DMS153 treated with DMSO at 0.1 percent for 48 hours (cell line): ENCODE measurements at regions not wholly inside any gene's neighbourhood (a gene's known extent, or its start where the extent isn't known, plus 50 kb on each side); places are given as distances from the start of the nearest gene placed in this dataset.
"Not testable (repeated sequence)": the region's sequence is repeated elsewhere in the genome, so short reads cannot be mapped to it uniquely, and the experiment has no call there.

Experiments used
- DNase-seq: peaks from one replicate; lab custom pipeline; 2025; ENCODE audit not compliant: unreplicated experiment; lab: John Stamatoyannopoulos, UW

DNA sequence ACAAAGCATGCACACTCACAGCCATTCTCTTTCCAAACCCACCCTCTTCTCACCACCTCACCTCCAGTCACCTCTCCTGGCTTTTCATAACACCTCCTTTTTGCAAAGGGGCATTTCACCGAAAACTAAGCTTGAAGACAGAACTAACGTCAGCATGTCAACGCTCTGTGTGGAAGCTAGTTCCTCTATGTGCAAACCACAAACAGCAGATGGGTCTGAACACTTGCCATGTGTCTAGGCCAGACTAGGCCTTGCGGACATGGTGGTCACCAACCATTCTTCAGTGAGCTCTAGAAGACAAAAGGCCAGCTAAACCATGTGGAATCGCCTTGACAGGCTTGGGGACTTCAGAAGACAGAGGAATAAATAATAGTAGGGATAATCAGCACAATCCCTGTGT is 148.5 kb downstream of the TXNL1 start:
- DNase-seq = no peak

DNA sequence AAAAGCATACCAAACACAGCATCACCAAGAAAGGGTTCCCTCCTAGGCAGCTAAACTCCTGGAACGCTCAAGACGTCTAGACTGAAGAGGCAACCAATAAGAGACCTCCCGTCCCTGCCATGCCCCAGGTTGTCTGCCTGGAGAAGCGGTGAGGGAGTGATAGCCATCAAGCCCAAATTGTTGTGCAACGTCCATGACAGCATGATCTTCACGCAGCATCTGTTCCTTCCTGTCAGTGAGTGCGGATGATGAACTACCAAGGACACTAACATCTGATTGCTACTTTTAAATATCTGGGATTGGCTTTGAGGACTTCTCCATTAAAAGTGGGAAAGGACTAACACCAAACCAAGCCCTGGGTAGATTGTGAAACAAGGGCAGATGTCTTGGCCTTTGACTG is 149.7 kb downstream of the TXNL1 start:
- no peak for DNase-seq

DNA sequence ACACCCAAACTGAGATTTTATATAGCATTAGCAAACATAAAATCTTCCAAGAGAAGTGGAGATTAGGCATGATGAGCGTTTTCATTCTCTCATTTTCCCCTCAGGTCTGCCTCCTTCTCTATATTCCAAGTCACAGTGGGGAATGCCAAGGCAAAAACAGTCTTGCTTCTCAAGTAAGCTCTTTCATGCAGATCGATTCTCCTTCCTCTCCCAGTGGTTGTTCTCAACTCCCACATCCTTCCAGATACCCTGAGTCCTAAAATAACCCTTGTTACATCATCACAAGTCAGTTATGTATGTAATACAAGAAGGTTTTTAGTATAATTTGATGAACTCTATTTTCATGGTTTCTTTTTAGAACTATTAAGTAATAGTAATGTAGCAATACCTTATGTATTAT is 150.6 kb downstream of the TXNL1 start:
- DNase-seq = no peak

DNA sequence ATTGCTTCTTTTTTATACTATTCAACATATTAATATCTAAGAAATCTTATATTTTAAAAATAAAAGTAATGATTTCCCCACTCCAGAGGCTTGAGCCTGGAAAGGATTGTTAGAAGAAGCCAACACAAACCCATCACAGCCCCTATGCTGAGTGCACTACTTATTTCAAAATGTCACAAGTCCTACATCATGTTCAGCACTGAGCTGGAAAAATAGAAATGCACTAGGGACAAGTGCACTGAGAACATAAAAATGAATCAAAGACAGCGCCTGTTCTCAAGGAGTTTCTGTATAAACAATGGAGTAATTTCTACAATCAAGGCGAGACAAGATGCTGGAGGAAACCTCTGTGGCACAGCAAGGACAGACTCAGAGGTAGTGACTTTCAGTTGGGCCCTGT is 155.0 kb downstream of the TXNL1 start:
- no peak for DNase-seq

DNA sequence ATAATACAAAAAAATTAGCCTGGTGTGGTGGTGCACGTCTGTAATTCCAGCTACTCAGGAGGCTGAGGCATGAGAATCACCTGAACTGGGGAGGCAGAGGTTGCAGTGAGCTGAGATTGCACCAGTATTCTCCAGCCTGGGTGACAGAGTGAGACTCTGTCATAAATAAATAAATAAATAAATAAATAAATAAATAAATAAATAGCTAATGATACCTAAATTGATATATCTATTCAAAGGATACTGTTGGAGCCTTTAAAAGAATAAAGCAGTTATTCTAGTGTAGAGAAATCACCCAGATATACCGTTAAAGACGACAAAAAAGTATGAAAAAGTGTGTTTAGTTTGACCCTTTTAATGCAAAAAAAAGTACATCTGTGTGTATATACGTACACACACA is 155.6 kb downstream of the TXNL1 start:
- not testable (repeated sequence) for DNase-seq

DNA sequence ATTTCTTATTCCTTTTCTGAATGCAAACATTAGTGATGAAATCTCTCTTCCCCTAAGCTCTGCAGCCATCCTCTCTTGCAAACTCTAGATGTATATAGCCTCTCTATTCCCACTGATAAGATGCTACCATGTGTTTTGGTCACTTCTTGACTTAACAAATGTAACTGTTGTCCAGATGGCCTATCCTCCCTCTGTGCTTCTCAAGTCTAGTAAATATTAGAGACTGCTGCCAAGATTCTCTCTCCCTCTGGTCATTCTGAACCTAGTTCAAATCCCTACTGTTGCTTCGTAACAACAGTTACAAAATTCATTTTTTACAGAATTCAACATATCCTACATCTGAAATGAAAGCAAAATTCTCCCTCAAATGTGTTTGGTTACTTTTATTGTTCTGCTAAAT is 156.6 kb downstream of the TXNL1 start:
- no peak for DNase-seq

DNA sequence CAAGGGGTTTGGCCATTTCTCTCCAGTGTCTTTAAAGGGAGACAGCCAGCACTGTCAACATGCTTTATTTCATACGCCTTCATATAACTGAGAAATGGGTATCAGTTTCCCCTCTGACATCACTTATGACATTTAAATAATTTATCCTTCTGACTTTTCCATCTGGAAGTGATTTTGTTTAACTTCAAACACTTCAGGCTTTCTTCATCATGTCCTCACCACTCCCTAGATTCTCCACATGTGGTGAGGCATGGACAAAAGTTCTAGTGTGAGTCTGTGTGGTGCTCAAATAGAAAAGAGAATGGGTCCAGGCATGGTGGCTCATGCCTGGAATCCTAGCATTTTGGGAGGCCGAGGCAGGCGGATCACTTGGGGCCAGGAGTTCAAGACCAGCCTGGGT is 158.6 kb downstream of the TXNL1 start:
- no peak for DNase-seq

DNA sequence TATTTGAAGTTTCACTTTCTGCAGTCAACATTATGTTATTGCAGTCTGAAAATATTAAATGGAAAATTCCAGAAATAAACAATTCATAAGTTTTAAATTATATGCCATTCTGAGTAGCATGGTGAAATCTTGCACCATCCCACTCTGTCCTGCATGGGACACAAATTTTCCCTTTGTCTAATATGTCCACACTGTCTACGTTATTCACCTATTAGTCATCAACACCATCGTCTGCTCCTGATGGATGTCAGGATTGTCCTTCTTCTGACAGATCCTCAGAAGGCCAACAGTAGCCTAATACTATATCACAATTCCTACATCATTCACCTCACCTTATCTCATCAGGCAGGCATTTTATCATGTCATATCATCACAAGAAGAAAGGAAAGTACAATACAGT is 163.1 kb downstream of the TXNL1 start:
- DNase-seq = no peak

DNA sequence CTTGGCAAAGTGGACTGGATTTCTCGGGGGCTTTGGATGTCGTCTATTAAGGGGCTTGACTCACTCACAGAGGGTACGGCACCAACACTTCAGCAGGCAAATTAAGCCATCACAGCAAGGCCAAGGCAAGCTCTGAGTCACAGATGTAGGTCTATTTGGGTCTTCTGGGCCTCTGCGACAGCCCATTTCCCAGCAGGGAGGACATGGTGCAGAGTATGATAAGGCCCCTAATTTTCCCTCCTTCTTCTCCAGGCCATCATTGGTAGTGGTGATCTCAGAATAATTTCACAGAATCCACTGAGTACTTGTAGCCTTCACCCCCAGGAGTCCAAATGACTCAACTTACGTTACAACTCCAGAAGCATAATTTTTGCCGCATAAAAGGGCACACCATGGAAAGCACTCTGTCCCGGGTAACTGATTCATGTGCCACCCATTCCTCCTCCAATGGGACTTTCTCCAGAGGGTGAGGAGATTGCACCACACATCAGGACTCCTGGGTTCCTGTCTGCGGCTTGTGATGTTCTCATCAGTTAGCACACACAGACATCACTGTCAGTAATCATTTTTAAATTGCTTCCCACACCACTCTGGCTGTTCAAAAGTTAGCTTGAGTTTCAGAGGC is 164.9 kb downstream of the TXNL1 start:
- DNase-seq = no peak

DNA sequence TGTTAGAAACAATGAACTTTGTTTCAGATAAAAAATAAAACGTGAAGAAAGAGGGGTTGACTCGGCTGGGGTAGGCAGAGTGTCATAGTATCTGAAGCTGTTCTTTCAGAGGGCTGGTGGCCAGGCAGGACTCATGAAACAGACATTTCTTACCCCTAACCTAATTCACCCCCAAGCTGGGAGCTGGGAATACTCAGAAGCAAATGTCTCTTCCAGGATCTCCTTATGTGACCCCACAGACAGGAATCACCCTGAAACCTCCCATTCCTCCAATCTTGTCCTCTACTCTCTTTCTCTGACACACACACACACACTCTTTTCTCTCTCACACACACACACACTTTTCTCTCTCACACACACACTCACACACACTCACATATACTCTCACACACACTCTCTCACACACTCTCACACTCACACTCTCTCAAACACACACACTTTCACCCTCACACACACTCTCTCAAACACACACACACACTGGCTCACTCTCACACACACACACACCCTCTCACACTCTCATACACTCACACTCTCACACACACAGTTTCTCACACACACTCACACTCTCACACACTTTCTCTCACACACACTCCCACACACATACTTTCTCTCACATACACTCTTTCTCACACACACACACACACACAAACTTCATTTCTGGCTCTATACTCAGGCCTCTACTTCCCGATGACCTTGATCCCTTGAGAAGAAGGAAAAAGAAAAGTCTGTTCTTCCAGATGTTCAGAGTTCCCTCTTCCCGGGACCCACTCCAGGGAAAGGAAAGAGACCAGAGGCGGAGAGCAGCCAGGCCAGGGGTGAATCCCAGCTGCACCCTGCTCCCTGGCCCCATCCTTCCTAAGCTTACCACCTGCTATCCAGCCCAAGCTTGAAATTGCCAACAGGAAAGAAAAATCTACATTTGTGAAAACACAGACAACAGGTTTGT is 167.7 kb downstream of the TXNL1 start:
- no peak for DNase-seq

DNA sequence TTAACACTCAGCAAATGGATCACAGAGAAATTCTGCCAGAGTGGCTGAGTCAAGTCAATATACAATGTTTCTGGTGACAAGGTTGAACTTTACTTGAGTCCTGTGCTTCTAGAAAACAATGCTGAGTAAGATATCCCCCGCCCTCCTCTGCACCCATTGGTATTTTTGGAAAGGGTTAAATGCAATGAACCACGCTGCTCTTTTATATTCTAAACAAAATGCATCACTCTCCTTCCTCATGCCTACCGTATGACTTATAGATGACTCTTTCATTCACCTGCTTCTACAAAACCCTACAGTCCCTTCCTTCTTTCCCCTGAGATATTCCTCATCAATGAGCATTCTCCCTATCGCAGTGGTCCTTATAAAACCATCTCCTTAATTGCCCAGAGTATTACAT is 168.8 kb downstream of the TXNL1 start:
- no peak for DNase-seq

DNA sequence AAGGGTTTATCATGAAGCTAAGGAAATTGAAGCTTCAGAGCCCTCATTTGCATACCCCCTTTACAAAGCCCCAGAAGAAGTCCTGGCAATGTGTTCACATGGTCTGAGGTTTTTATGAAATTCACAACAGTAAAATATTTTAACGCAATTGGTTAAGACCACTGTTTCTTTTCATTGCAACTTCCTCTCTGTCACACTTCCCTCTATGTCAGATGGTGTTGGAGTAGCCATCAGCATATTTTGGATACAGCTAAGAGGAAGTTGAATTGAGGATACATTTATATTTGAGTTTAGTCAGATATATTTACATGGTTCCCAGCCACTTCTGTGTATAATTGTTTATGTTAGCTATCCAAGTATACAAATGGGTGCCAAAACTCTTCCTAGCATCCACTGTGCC is 170.0 kb downstream of the TXNL1 start:
- no peak for DNase-seq

DNA sequence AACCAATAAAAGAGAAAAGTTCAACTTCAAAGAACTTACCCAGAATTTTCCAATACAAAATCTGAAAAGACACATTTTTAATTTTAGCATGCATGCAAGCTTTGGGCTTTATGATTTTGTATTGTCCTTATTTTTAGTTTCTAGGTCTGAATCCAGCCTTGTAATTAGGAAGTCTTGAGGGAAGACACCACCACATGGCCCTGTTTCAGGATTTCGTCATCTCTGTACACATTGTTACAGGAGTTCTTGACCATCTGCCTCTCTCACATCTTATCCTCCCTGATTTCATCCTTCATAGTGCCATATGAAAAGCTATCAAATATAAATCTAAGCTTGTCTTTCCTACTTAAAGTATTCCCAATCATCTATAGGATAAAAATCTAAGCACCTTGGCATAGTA is 176.1 kb downstream of the TXNL1 start:
- DNase-seq = no peak

DNA sequence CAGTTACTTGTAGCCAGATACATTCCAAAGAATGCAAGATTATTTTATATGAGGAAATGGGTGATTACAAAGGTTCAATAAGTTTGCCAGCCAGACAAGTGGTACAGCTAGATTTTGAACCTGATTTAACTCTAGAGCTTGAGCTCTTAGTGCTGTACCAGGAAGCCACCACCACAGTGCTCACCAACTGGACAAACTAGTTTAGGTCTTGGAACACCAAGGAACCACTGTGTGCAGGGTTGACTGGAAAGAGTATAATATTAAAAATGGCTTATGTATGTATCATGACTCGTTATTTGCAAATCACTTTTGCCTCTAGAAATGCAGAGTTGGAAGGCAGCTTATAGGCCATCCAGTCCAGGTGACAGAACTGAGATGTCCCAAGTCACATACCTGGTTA is 177.2 kb downstream of the TXNL1 start:
- DNase-seq = no peak

DNA sequence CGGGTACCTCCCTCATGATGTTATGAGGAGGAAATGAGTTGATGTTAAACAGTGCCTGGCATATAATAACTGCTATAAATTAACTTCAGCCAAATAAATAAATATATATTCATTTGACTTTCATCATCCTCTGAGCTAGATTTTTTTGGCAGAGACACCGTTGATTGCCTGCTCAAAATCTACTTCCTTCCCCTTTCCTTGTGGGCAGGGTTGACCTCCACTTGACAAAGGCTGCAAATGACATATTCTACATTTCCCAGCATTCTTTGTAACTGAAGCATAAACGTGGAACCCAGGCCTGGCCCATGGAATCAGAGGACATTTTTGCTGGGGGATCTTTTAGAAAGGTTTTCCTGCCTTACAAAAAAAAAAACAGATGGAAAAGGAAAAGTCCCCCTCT is 177.8 kb downstream of the TXNL1 start:
- no peak for DNase-seq

DNA sequence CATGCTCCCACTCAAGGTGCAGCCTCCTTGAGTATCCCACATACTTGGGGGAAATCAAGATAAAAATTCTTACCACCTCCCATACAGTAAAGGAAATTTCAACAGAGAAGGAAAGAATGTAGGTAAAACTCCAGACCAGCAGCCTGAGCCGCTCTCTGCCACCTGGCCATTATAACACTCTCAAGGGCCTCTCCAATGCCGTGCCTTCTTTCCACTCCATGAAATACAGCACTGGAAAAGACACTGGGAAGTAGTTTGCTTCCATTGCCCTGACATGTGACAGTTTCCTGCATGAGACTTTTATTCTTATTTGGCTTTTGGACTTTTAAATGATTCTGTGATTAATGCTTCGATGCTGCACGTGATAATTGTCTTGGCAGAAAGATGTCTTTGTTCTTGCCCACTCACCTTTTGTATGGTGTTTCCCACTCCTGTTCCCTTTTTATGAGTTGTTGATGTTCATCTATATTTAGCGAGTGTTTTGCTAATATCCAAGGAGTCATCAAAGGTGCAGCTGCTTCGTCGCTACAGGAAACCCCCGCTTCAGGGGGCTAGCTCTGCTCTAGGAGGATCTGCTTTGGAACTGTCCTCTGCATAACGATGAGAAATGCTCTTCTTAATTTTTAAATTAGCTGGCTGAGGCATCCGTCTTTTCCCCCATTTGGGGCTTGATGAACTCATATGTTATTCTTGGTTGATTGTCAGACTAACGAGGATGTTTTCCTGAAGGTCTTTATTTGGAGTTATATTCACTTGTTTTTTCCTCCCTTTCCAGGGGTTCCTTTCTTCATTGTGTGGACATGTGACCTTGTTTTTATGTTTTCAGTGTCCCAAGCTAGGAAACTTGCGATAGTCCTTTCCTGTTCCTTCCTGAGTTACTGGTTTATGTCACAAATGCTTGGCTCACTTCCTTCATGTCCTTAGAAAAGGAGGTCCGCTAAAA is 179.4 kb downstream of the TXNL1 start:
- no peak for DNase-seq

DNA sequence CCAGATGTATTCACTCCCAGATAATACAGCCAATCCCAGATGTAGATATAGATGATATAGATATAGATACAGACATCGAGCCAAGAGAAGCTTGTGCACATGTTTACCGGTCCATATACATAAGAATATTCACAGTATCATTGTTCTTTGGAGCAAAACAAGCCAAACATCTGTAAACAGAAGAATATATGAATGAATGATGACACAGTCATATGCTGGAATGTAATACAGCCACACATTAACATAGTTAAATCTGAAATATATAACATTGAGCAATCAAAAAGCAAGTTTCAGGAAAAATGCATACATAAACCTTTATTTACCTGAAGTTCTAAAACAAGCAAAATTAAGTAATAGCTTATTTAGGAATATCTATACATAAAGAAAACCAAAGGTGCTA is 182.5 kb downstream of the TXNL1 start:
- no peak for DNase-seq

DNA sequence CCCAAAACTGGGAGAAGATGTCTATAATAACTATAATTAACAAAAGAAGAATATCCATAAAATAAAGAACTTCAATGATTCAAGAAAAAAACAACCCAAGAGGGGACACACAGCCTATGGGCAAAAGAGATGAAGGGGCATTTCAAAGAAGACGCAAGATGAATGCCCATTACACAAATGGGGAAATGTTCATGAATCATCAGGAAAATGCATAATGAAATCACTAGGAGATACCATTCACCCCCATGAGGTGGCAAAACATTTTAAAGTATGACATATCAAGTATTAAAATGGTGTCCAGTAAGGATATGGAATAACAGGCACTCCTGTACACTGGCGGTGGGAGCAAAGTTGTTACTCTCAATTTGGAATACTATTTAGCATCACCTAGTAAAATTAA is 183.3 kb downstream of the TXNL1 start:
- no peak for DNase-seq

DNA sequence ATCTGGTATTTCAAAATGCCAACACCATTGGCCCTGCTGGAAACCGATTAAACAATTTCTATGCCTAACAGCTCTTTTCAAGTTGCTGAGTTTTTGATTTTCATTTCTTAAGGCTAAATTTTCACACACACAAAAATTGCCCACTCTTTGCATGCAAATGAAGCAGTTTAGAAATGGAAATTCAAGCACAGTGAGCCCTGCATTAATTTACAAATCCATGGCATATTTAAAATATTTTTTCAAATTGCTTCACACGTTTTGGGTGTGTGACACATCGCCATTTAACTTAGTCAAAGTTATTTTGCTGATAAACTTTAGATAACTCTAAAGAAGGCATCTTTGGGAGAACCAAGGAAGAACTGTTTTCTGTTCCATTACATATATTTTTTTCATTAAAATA is 184.8 kb downstream of the TXNL1 start:
- no peak for DNase-seq

DNA sequence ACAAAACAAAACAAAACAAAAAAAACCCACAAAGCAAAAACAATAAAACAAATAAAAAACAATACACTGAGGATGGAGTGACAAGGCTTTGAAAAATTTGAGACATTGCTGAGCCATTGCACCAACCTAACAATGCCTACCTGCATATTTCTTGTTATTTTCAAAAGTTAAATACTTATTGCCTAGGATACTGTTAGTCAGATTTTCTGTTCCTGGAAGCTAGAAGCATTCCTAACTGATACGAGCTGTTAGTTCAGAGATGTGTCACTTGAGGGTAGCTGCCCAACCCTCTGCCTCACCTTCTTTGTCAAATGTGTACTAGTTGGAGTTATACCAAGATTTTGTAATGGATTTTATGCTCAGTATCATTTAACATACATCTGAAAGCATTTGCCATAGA is 187.2 kb downstream of the TXNL1 start:
- DNase-seq = no peak

DNA sequence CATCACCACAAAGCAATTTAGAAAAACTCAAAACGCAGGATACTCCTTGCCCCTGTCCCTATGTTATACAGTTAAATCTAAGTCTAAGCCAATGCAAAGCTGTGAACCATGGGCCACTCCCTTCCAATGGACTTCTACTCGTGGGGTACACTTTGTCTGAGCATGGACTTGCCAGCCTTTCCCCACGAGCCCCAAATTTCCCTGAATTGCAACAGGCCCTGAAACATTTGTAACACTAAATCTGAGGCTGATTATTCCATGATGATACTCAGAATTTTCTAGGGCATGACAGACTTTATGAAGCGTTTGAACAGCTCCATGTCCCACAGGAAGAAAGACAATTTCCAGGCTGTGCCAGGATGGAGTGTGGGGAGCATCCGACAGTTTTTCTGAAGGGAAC is 189.6 kb downstream of the TXNL1 start:
- DNase-seq = no peak

DNA sequence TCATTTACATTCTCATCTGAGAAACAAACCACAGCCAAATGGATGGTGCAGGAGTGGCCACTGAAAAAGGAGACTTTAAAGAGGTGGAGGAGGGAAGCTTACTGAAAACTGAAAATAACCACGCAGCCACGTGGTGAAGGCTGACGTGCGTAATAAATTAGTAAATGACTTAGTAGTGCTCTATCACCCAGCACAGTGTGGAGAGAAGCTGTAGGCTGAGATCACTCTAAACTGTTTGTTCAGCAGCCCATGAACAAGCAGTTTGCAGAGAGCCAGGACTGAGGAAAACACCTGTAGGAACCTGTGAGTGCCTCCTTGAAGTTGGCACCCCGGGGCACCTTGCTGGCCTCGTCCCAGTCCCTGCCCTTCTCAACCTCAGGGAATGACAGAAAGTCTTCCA is 193.0 kb downstream of the TXNL1 start:
- no peak for DNase-seq
